MM.1S (cell line): ENCODE measurements at regions not wholly inside any gene's neighbourhood (a gene's known extent, or its start where the extent isn't known, plus 50 kb on each side); places are given as distances from the start of the nearest gene placed in this dataset.

Experiments used
- DNase-seq: peaks from one replicate; pipeline ENCODE4 v3.0.0-alpha.2; 2015
- H2AFZ ChIP-seq: fragments of 300-600 bp; sonication (generic); 2 replicates; pipeline ENCODE4 v1.6.0; 2016; ENCODE audit warnings: antibody characterized with exemption, low read length
- H3F3A ChIP-seq: fragments of 300-600 bp; sonication (generic); 2 replicates; pipeline ENCODE4 v1.6.1; 2016; ENCODE audit warnings: mild to moderate bottlenecking, antibody characterized with exemption, low read length, moderate library complexity, mixed read lengths; ENCODE audit not compliant: insufficient read depth
- H3K27ac ChIP-seq: fragments of 300-600 bp; sonication (generic); 2 replicates; pipeline ENCODE4 v1.5.1; 2016; ENCODE audit warnings: mild to moderate bottlenecking, low read length
- H3K27me3 ChIP-seq: fragments of 300-600 bp; sonication (generic); replicated peaks from 2 replicates; pipeline ENCODE4 v1.6.0; 2016; ENCODE audit warnings: low read length; ENCODE audit not compliant: insufficient read depth
- H3K36me3 ChIP-seq: fragments of 300-600 bp; sonication (generic); replicated peaks from 2 replicates; pipeline ENCODE4 v1.6.1; 2016; ENCODE audit warnings: mild to moderate bottlenecking, low read length, mixed read lengths; ENCODE audit not compliant: insufficient read depth
- H3K4me1 ChIP-seq: fragments of 300-600 bp; sonication (generic); 2 replicates; pipeline ENCODE4 v1.6.1; 2016; ENCODE audit warnings: low read length, mixed read lengths
- H3K4me2 ChIP-seq: fragments of 300-600 bp; sonication (generic); 2 replicates; pipeline ENCODE4 v1.6.0; 2016; ENCODE audit warnings: low read depth, low read length
- H3K4me3 ChIP-seq: fragments of 300-600 bp; sonication (generic); 2 replicates; pipeline ENCODE4 v1.5.1; 2016; ENCODE audit warnings: low read length, mixed read lengths
- H3K79me2 ChIP-seq: fragments of 300-600 bp; sonication (generic); 2 replicates; pipeline ENCODE4 v1.6.1; 2016; ENCODE audit warnings: mixed run types, low read length, mixed read lengths
- H3K9ac ChIP-seq: fragments of 300-600 bp; sonication (generic); 2 replicates; pipeline ENCODE4 v1.6.1; 2016; ENCODE audit warnings: low read length, mixed read lengths
- H3K9me2 ChIP-seq: fragments of 300-600 bp; sonication (generic); replicated peaks from 2 replicates; pipeline ENCODE4 v1.6.1; 2016; ENCODE audit warnings: mild to moderate bottlenecking, low read length, mixed read lengths; ENCODE audit not compliant: insufficient read depth
- H3K9me3 ChIP-seq: fragments of 300-600 bp; sonication (generic); replicated peaks from 2 replicates; pipeline ENCODE4 v1.6.1; 2016; ENCODE audit warnings: mild to moderate bottlenecking, low read length, mixed read lengths; ENCODE audit not compliant: insufficient read depth
- H4K20me1 ChIP-seq: fragments of 300-600 bp; sonication (generic); 2 replicates; pipeline ENCODE4 v1.6.1; 2016; ENCODE audit warnings: mild to moderate bottlenecking, low read length, moderate library complexity, mixed read lengths; ENCODE audit not compliant: insufficient read depth
- EZH2 ChIP-seq: fragments of 300-600 bp; sonication (generic); optimal IDR thresholded peaks from 2 replicates; pipeline ENCODE3; 2017; ENCODE audit warnings: low read depth, mild to moderate bottlenecking, antibody characterized with exemption, low read length, mixed read lengths
- EZH2phosphoT487 ChIP-seq: fragments of 300-600 bp; sonication (generic); IDR thresholded peaks from 2 replicates; pipeline ENCODE4 v1.6.1; 2018; ENCODE audit warnings: antibody characterized with exemption, low read length
- TF ChIP-seq, protein P1 (sequence below): fragments of 300-600 bp; sonication (generic); IDR thresholded peaks from 2 replicates; pipeline ENCODE4 v1.5.1; 2016; ENCODE audit warnings: antibody characterized with exemption, low read length, mixed read lengths

DNA sequence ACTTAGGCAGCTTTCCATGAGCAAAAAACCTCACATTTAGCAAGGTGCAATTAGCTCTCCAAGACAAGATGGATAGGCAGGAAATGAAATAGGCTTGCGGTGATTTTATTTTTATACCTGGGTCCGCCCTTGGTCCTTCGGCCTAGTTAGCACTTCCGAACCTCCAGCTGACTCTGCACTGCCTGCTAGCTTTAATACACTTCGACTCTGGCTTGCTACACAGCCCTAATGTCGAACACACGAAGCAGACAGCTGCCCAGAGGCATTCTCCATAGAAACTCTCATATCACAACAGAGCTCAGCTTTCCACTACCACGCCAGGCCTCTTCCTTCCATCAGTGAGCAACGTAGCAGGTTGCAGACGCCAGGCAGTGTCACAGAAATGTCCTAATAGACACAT is 688.0 kb downstream of the VRK1 start:
- H3K9me2 ChIP-seq = no peaks in the 10 kb centered on the region
- no peak overlapping the region for H2AFZ ChIP-seq
- H3K9ac ChIP-seq = no peak overlapping the region
- no peaks in the 10 kb centered on the region for H4K20me1 ChIP-seq
- no peaks in the 10 kb centered on the region for H3F3A ChIP-seq
- H3K27ac ChIP-seq = peak overlapping the region; percentile 18; the same call in 1 of the 2 replicates
- no peaks in the 10 kb centered on the region for H3K9me3 ChIP-seq
- TF ChIP-seq EZH2phosphoT487 (no peak), EZH2 (no peak)
- TF ChIP-seq, protein P1, sequence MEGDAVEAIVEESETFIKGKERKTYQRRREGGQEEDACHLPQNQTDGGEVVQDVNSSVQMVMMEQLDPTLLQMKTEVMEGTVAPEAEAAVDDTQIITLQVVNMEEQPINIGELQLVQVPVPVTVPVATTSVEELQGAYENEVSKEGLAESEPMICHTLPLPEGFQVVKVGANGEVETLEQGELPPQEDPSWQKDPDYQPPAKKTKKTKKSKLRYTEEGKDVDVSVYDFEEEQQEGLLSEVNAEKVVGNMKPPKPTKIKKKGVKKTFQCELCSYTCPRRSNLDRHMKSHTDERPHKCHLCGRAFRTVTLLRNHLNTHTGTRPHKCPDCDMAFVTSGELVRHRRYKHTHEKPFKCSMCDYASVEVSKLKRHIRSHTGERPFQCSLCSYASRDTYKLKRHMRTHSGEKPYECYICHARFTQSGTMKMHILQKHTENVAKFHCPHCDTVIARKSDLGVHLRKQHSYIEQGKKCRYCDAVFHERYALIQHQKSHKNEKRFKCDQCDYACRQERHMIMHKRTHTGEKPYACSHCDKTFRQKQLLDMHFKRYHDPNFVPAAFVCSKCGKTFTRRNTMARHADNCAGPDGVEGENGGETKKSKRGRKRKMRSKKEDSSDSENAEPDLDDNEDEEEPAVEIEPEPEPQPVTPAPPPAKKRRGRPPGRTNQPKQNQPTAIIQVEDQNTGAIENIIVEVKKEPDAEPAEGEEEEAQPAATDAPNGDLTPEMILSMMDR = no peak
- H3K79me2 ChIP-seq = no peaks in the 10 kb centered on the region
- H3K27me3 ChIP-seq = no peaks in the 10 kb centered on the region
- H3K4me1 ChIP-seq = 0 out of 2 replicates have a peak, but pooled peaks cover 4% of the 10 kb centered on the region
- no peak overlapping the region for H3K4me3 ChIP-seq
- no peaks in the 10 kb centered on the region for H3K36me3 ChIP-seq
- peak; percentile 40 for DNase-seq
- H3K4me2 ChIP-seq = 0 out of 2 replicates have a peak overlapping the region, but pooled peaks have one; percentile 21

DNA sequence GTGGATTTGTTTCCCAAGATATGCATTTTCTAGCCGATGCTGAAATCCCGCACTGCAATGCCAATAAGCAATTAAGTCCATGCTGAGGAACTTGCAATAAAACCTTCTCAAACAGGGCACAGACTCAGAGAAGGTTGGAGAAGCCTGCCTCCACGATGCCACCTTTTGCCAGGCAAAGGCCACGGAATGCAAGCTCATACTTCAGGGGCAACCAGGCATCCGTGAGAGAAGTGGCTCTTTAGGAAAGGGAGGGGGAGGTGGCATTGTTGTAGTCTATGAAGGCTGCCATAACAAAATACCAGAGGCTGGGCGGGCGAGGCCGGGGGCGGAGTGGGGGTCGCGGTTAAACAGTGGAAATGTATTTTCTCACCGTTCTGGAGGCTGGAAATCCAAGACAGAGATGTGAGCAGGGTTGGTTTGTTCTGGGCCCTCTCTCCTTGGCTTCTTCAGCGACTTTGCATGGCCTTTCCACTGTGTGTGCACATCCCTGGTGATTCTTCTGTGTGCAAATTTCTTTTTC is 689.5 kb downstream of the VRK1 start:
- H3K4me1 ChIP-seq = 0 out of 2 replicates have a peak, but pooled peaks cover 4% of the 10 kb centered on the region
- H4K20me1 ChIP-seq = no peaks in the 10 kb centered on the region
- no peak for DNase-seq
- no peaks in the 10 kb centered on the region for H3K79me2 ChIP-seq
- no peak overlapping the region for H3K27ac ChIP-seq
- H3K9ac ChIP-seq = no peak overlapping the region
- no peak overlapping the region for H3K4me2 ChIP-seq
- no peaks in the 10 kb centered on the region for H3K36me3 ChIP-seq
- H3K4me3 ChIP-seq = no peak overlapping the region
- no peaks in the 10 kb centered on the region for H3K9me3 ChIP-seq
- H3K27me3 ChIP-seq = no peaks in the 10 kb centered on the region
- H2AFZ ChIP-seq = no peak overlapping the region
- no peaks in the 10 kb centered on the region for H3K9me2 ChIP-seq
- no peaks in the 10 kb centered on the region for H3F3A ChIP-seq
- TF ChIP-seq EZH2phosphoT487 = no peak
- no peak for TF ChIP-seq EZH2
- TF ChIP-seq, protein P1 = no peak

GRCh38 chr14:97489750-97490149 is 692.6 kb downstream of the VRK1 start:
- Histone ChIP-seq H3F3A (no peaks in the 10 kb centered on the region), H3K27ac (no peak overlapping the region), H3K9me2 (no peaks in the 10 kb centered on the region), H2AFZ (no peak overlapping the region), H3K4me2 (no peak overlapping the region), H3K36me3 (no peaks in the 10 kb centered on the region), H3K4me3 (no peak overlapping the region), H3K9me3 (no peaks in the 10 kb centered on the region), H3K79me2 (no peaks in the 10 kb centered on the region), H4K20me1 (no peaks in the 10 kb centered on the region), H3K9ac (no peak overlapping the region), H3K4me1 (0 out of 2 replicates have a peak, but pooled peaks cover 2% of the 10 kb centered on the region), H3K27me3 (no peaks in the 10 kb centered on the region)
- no peak for TF ChIP-seq EZH2phosphoT487
- TF ChIP-seq EZH2 = no peak
- TF ChIP-seq, protein P1 = no peak
- DNase-seq = no peak
